A549 (cell line): ENCODE measurements at regions not wholly inside any gene's neighbourhood (a gene's known extent, or its start where the extent isn't known, plus 50 kb on each side); places are given as distances from the start of the nearest gene placed in this dataset.

Experiments
- ATAC-seq, 2 experiments: fragments of 200-7000 bp in 1 of 2; fragments of >200 bp in 1 of 2; cut with Nextera tagmentation in 1 of 2; cut with Tn5 transposase in 1 of 2; 3 replicates each; pipeline versions ENCODE4 v1.8.0 to v1.9.1; 2018 to 2020; ENCODE audit warnings: mild to moderate bottlenecking in 1 of 2, moderate library complexity in 1 of 2
- CTCF ChIA-PET: fragments of 300-600 bp; sonication (Branson Sonifier 250); formaldehyde crosslinking; extraction: SDS; loops from one replicate; lab custom pipeline; 2021; ENCODE audit warnings: antibody characterized with exemption, inconsistent platforms; lab: Yijun Ruan, JAX
- POLR2A ChIA-PET: fragments of 350-600 bp; formaldehyde crosslinking; extraction: SDS; loops from one replicate; lab custom pipeline; 2021; ENCODE audit warnings: antibody characterized with exemption, inconsistent platforms; lab: Yijun Ruan, JAX
- DNase-seq, 2 experiments: peaks; one replicate each; pipeline versions ENCODE4 v3.0.0 to v3.0.0-alpha.2; 2011 to 2016; ENCODE audit warnings: low read depth in 1 of 2, low spot score in 1 of 2
- FAIRE-seq: peaks from 2 replicates; lab custom pipeline; 2011; peaks lifted over from hg19 to GRCh38; lab: Jason Lieb, UNC
- H3K27ac ChIP-seq, 2 experiments: fragments of >200 bp; sonication (Bioruptor Twin); formaldehyde crosslinking; 3 replicates each; pipeline ENCODE4 v1.5.1; 2016 to 2017
- H3K4me1 ChIP-seq: fragments of >200 bp; sonication (Bioruptor Twin); formaldehyde crosslinking; 3 replicates; pipeline ENCODE4 v1.6.1; 2016
- H3K4me2 ChIP-seq: fragments of >200 bp; sonication (Bioruptor Twin); formaldehyde crosslinking; 3 replicates; pipeline ENCODE4 v1.6.1; 2016
- H3K4me3 ChIP-seq: fragments of >200 bp; sonication (Bioruptor Twin); formaldehyde crosslinking; 3 replicates; pipeline ENCODE4 v1.5.1; 2016
- H3K9me3 ChIP-seq: fragments of >200 bp; sonication (Bioruptor Twin); formaldehyde crosslinking; 3 replicates; pipeline ENCODE4 v1.6.1; 2016
- CBX8 ChIP-seq: fragments of 200-600 bp; sonication (generic); IDR thresholded peaks from 2 replicates; pipeline ENCODE4 v1.6.1; 2016
- CTCF ChIP-seq: fragments of >200 bp; sonication (Bioruptor Twin); formaldehyde crosslinking; IDR thresholded peaks from 3 replicates; pipeline ENCODE4 v1.5.1; 2016
- EHF ChIP-seq: fragments of 250-450 bp; sonication (Bioruptor Pico); IDR thresholded peaks from 2 replicates; pipeline ENCODE4 v1.5.0; 2020; ENCODE audit warnings: mild to moderate bottlenecking
- EHMT2 ChIP-seq: fragments of 200-600 bp; sonication (generic); IDR thresholded peaks from 2 replicates; pipeline ENCODE4 v1.6.1; 2016; ENCODE audit warnings: antibody characterized with exemption, low read depth, mild to moderate bottlenecking, moderate library complexity
- FOSB ChIP-seq: fragments of 250-450 bp; sonication (Bioruptor Pico); IDR thresholded peaks from 2 replicates; pipeline ENCODE4 v1.5.0; 2020; ENCODE audit warnings: mild to moderate bottlenecking, moderate library complexity
- FOXS1 ChIP-seq: fragments of 250-450 bp; sonication (Bioruptor Pico); IDR thresholded peaks from 2 replicates; pipeline ENCODE4 v1.5.0; 2020; ENCODE audit warnings: mild to moderate bottlenecking, moderate library complexity
- GATA3 ChIP-seq: IDR thresholded peaks from 2 replicates; pipeline ENCODE4 v1.6.1; 2012; ENCODE audit warnings: borderline replicate concordance
- HDAC2 ChIP-seq: fragments of 200-600 bp; sonication (generic); IDR thresholded peaks from 2 replicates; pipeline ENCODE4 v1.6.1; 2016
- HOXB13 ChIP-seq: fragments of 250-450 bp; sonication (Bioruptor Pico); IDR thresholded peaks from 2 replicates; pipeline ENCODE4 v1.5.0; 2020; ENCODE audit warnings: low read depth, mild to moderate bottlenecking, moderate library complexity
- HOXB5 ChIP-seq: fragments of 250-450 bp; sonication (Bioruptor Pico); IDR thresholded peaks from 2 replicates; pipeline ENCODE4 v1.5.0; 2020; ENCODE audit warnings: mild to moderate bottlenecking, moderate library complexity
- JUN ChIP-seq, 2 experiments: fragments of >200 bp; sonication (Bioruptor Twin); formaldehyde crosslinking; IDR thresholded peaks; 2 replicates in 1 of 2; 3 replicates in 1 of 2; pipeline ENCODE4 v1.6.1; 2016 to 2017
- JUNB ChIP-seq: fragments of >200 bp; sonication (Bioruptor Twin); formaldehyde crosslinking; IDR thresholded peaks from 2 replicates; pipeline ENCODE4 v1.6.1; 2016
- KDM5A ChIP-seq: fragments of 200-600 bp; sonication (generic); IDR thresholded peaks from 2 replicates; pipeline ENCODE4 v1.6.1; 2016; ENCODE audit warnings: antibody characterized with exemption, mild to moderate bottlenecking
- MAFK ChIP-seq: fragments of 450-650 bp; IDR thresholded peaks from 2 replicates; pipeline ENCODE4 v1.6.1; 2014; ENCODE audit not compliant: partially characterized antibody
- MAZ ChIP-seq: fragments of 150-350 bp; IDR thresholded peaks from 2 replicates; pipeline ENCODE4 v1.6.1; 2014; ENCODE audit warnings: antibody characterized with exemption, low read depth, low read length, borderline replicate concordance
- NFE2L2 ChIP-seq: fragments of 150-350 bp; conservative IDR thresholded peaks from 2 replicates; pipeline ENCODE4 v1.6.1; 2014; ENCODE audit warnings: low read length
- NPAS2 ChIP-seq: fragments of 250-450 bp; sonication (Bioruptor Pico); IDR thresholded peaks from 2 replicates; pipeline ENCODE4 v1.8.0; 2022; ENCODE audit warnings: mild to moderate bottlenecking, moderate library complexity, borderline replicate concordance
- POLR2AphosphoS2 ChIP-seq: conservative IDR thresholded peaks from 2 replicates; pipeline ENCODE4 v1.6.1; 2012; ENCODE audit warnings: low read length, improper control_type of control experiment, inconsistent platforms
- RAD21 ChIP-seq, 2 experiments: fragments of >200 bp in 1 of 2; sonication (Bioruptor Twin) in 1 of 2; formaldehyde crosslinking in 1 of 2; IDR thresholded peaks in 1 of 2; conservative IDR thresholded peaks in 1 of 2; 2 replicates in 1 of 2; 3 replicates in 1 of 2; pipeline ENCODE4 v1.6.1; 2012 to 2018; ENCODE audit warnings: inconsistent platforms in 1 of 2
- REST ChIP-seq: fragments of 200-600 bp; sonication (generic); IDR thresholded peaks from 2 replicates; pipeline ENCODE4 v1.6.1; 2016; ENCODE audit warnings: antibody characterized with exemption, mild to moderate bottlenecking, moderate library complexity
- RFX5 ChIP-seq: fragments of 450-650 bp; IDR thresholded peaks from 2 replicates; pipeline ENCODE4 v1.7.1; 2014; ENCODE audit warnings: antibody characterized with exemption, mild to moderate bottlenecking, moderate library complexity
- TP53 ChIP-seq: fragments of 250-450 bp; sonication (Bioruptor Pico); IDR thresholded peaks from 2 replicates; pipeline ENCODE4 v1.5.0; 2021; ENCODE audit warnings: mild to moderate bottlenecking, moderate library complexity
- USF2 ChIP-seq: fragments of 450-650 bp; IDR thresholded peaks from 2 replicates; pipeline ENCODE4 v1.6.1; 2014; ENCODE audit warnings: antibody characterized with exemption
- ZC3H11A ChIP-seq: fragments of 450-650 bp; IDR thresholded peaks from 2 replicates; pipeline ENCODE4 v1.6.1; 2014; ENCODE audit warnings: antibody characterized with exemption, mild to moderate bottlenecking
- ZFP36 ChIP-seq: fragments of 450-650 bp; IDR thresholded peaks from 2 replicates; pipeline ENCODE4 v1.6.1; 2014; ENCODE audit warnings: borderline replicate concordance; ENCODE audit not compliant: partially characterized antibody
- ZNF302 ChIP-seq: fragments of 250-450 bp; sonication (Bioruptor Pico); IDR thresholded peaks from 2 replicates; pipeline ENCODE4 v1.9.0; 2021; ENCODE audit warnings: inconsistent platforms, mild to moderate bottlenecking, moderate library complexity
- WGBS: methylation state at CpG from one replicate; pipeline ENCODE4 v1.1.6; 2017; ENCODE audit errors: missing lambda C conversion rate; 5-methylcytosine and 5-hydroxymethylcytosine counted together
- TF ChIP-seq, protein P1 (sequence below): fragments of 250-450 bp; sonication (Bioruptor Pico); IDR thresholded peaks from 2 replicates; pipeline ENCODE4 v1.5.0; 2021; ENCODE audit warnings: mild to moderate bottlenecking, moderate library complexity, borderline replicate concordance

DNA sequence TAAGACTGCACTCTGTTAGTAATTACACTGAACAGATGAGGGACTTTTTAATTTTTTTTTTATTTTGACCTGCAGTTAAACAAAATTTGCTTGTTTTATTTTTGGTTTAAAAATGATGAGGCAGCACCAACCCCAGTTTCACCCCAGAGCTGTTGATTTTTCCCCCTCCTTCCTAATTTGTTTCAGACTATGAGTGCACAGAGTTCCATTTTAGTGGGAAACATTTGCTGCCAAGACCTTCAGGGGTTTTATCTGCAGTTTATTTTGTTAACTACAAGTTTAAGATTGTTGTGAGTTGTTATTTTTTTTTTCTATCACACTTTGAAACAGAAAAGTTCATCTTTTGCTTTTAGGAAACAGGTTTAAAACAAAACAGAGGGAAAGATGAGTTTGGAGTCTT is 455.9 kb upstream of the NR2F2 start:
- CTCF ChIA-PET = no interaction called here
- FAIRE-seq = no peak

DNA sequence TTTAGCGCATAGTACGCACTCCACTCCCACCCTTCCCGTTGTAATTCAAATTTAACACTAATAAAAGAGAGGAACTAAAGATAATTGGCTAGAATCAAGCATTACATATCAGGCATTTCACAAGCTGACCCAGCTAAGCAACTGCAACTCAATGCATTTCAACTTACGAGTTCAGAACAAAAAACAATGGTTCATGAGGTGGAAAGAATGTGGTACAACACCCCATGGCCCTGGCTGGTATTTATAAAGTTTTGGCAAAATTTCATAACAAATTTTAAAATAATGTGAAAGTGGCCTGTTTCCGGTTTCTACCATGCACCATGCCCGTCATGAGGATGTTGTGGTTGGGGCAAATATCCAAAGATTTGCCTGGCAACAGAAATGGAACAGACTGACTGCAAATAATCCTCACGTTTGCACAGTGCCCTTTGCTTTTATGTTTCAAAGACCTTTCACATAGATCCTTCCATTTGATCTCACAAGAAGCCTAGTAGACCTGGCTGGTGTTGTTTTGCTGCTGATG is 455.3 kb upstream of the NR2F2 start:
- FAIRE-seq (no peak), DNase-seq (no peak)
- no peak overlapping the region for H3K27ac ChIP-seq

More for the DNA sequence above, 455.9 kb upstream of the NR2F2 start:
- Histone ChIP-seq H3K4me1 (no peaks in the 10 kb centered on the region), H3K4me2 (no peak overlapping the region), H3K27ac (no peak overlapping the region), H3K4me3 (no peak overlapping the region), H3K9me3 (no peaks in the 10 kb centered on the region)
- POLR2A ChIA-PET = no interaction called here
- ATAC-seq = no peak
- TF ChIP-seq USF2 (no peak), EHF (CRISPR knock-in tag) (no peak), FOXS1 (CRISPR knock-in tag) (no peak), ZFP36 (no peak), JUN (IDR thresholded peaks at IDR 0.05) (no peak), NPAS2 (CRISPR knock-in tag) (no peak), ZC3H11A (no peak), ZNF302 (CRISPR knock-in tag) (no peak), EHMT2 (no peak), REST (no peak), HOXB13 (CRISPR knock-in tag) (no peak), HOXB5 (no peak), GATA3 (no peak), CTCF (no peak), HDAC2 (no peak), RAD21 (conservative IDR thresholded peaks at IDR 0.05 in 1 of 2, IDR thresholded peaks at IDR 0.05 in 1 of 2) (no peak), FOSB (CRISPR knock-in tag) (no peak)
- DNase-seq = no peak

GRCh38 chr15:95880031-95880570 is 450.4 kb upstream of the NR2F2 start:
- FAIRE-seq = no peak
- no peak for ATAC-seq
- Histone ChIP-seq H3K4me2 (no peak overlapping the region), H3K4me1 (no peaks in the 10 kb centered on the region), H3K27ac (no peak overlapping the region), H3K4me3 (no peak overlapping the region), H3K9me3 (no peaks in the 10 kb centered on the region)
- 38% methylated on average over 6 of the region's 6 CpGs for WGBS
- ChIA-PET CTCF (no interaction called here), POLR2A (no interaction called here)
- DNase-seq = no peak
- TF ChIP-seq NFE2L2 = no peak
- TF ChIP-seq GATA3 = no peak
- no peak for TF ChIP-seq POLR2AphosphoS2
- no peak for TF ChIP-seq ZNF302 (CRISPR knock-in tag)
- TF ChIP-seq MAFK = no peak
- no peak for TF ChIP-seq MAZ
- no peak for TF ChIP-seq KDM5A
- no peak for TF ChIP-seq EHF (CRISPR knock-in tag)
- no peak for TF ChIP-seq CBX8
- TF ChIP-seq, protein P1, sequence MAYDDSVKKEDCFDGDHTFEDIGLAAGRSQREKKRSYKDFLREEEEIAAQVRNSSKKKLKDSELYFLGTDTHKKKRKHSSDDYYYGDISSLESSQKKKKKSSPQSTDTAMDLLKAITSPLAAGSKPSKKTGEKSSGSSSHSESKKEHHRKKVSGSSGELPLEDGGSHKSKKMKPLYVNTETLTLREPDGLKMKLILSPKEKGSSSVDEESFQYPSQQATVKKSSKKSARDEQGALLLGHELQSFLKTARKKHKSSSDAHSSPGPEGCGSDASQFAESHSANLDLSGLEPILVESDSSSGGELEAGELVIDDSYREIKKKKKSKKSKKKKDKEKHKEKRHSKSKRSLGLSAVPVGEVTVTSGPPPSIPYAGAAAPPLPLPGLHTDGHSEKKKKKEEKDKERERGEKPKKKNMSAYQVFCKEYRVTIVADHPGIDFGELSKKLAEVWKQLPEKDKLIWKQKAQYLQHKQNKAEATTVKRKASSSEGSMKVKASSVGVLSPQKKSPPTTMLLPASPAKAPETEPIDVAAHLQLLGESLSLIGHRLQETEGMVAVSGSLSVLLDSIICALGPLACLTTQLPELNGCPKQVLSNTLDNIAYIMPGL (CRISPR knock-in tag) = no peak
- no peak for TF ChIP-seq RFX5
- TF ChIP-seq TP53 = no peak
- no peak for TF ChIP-seq HOXB13 (CRISPR knock-in tag)

More for the DNA sequence above, 455.3 kb upstream of the NR2F2 start:
- TF ChIP-seq JUNB = no peak
- no peak for ATAC-seq
- ChIA-PET CTCF (no interaction called here), POLR2A (no interaction called here)
- no peaks in the 10 kb centered on the region for H3K9me3 ChIP-seq
- no peak overlapping the region for H3K4me2 ChIP-seq
- no peaks in the 10 kb centered on the region for H3K4me1 ChIP-seq
- WGBS = 48% methylated on average over 7 of the region's 7 CpGs
- no peak overlapping the region for H3K4me3 ChIP-seq
